NCI-H748 (cell line): ENCODE measurements at regions not wholly inside any gene's neighbourhood (a gene's known extent, or its start where the extent isn't known, plus 50 kb on each side); places are given as distances from the start of the nearest gene placed in this dataset.

Experiments
- DNase-seq: peaks from one replicate; lab custom pipeline; 2025; ENCODE audit not compliant: unreplicated experiment; lab: John Stamatoyannopoulos, UW

DNA sequence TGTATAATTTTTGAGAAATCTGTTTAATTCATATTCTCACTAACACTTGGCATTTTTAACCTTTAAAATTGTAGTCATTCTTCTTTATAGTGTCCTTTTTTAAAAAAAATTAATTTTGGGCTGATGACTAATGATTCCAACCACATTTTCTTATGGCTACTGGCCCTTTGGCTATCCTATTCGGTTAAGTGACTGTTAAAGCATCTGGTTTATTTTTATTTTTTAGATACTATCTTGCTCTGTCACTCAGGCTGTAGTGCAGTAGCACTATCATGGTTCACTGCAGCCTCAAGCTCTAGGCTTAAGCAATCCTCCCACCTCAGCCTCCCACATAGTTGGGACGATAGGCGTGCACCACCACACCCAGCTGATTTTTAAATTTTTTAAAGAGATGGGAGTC lies 723.2 kb upstream of the CXADR start:
- no peak for DNase-seq

- DNase-seq: no peak
These were observed 720.7 kb upstream of the CXADR start for GRCh38 chr21:16792101-16792500.

DNA sequence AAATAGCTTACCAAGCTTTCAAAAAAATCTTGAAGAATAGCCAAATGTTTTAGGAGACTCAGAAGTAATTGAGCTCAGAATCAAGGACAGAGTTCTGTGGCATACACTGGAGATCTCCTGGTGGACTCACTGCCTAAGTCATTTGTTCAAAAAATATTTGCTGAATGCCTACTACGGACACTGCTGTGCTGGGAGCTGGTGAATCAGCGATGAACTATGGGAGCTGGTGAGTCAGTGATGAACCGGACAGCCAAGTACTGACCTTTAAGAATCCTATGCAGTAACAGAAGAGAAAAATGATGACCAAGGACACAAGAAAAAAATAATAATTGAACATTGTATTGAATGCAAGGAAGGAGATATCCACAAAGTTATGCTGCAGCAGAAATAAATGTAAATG lies 717.9 kb upstream of the CXADR start:
- DNase-seq: no peak

DNA sequence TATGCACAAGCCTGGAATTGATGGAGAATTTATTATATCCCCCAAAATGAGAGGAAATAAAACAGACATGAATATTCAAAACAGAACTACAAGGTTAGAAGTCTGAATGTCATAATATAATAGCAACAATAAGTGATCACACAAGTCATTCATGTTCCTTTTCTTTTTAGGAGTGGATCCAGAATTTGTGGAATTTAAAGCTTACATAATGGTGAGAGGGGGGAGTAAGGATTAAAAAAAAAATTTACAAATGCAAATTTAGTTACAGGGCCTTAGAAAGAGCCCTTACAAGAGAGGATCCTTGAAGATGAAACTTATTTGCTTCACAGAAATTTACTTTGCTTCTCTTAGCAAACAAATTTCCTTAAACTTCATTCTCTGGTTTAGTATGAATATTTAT lies 716.1 kb upstream of the CXADR start:
- DNase-seq: no peak

DNA sequence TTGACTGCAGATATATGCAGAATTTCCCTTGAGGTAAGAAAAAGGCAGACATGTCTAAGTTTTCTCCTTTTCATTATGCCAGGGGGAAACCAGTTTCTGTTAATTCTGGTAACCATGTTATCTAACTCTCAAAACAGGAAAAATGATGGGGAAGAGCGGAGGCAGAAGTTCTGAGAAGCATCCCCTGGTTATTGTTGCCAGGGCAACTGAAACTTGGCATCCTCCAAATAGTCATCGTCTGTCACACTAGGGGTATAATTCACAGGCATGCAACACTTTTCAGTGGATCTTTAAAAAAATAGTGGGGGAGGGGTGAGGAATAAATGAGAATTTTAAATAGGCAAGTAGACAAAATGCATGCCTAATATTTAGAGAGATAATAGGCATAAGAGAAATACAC lies 715.3 kb upstream of the CXADR start:
- DNase-seq: no peak

GRCh38 chr21:16797966-16798365 lies 714.9 kb upstream of the CXADR start:
- DNase-seq: no peak

DNA sequence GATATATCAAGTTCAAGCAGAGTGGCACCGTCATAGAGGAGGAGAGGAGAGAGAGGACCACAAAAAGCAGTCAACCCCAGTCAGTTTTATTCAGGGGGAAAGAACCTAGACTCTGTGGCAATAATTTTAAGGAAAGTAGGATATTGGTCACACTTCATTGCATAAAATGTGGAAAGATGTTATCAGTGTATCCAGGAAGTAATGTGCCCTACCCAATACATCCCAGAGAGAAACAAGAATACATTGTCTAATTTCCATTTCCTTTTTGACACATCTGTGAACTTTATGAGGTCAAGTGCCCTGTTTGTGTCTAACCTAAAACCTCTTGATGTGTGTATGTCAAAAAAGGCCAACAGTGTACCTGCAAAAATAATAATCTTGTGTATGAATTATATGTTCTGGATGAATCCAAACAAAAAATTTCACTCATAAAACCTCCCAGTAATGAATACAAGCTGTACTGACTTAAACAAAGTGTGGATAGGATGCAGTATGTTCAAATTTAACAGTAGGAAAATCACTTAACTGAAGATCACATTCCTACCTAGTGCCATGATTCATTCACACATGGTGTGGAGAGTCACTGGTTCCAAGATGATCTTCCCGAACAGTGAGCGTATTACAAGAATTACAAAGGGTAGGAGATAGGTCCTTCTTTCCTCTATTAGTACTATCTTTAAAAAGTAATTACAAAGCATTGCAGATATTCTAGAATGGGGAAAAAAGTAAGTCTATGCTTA lies 712.1 kb upstream of the CXADR start:
- no peak for DNase-seq

- DNase-seq: no peak
These were observed 701.8 kb upstream of the CXADR start for GRCh38 chr21:16811011-16811410.

DNA sequence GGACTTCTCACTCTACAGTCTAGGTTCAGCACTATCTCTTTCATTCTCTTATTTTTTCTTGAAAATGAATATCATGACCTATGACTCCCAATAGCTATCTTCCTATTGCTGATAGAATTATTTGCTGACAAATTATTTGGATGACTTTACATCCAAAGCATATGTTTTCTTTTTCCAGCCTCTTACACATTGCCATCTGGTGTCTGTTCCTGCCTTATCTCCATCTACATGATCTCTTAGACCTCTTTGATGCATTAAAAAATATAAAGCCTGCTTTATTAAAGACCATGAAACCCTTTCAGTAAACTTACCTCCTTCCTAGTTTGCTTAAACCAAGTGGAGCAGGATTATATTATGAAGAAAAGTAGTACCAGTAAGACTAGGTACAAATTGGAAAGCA lies 700.9 kb upstream of the CXADR start:
- DNase-seq: no peak

- no peak for DNase-seq
These were observed 697.6 kb upstream of the CXADR start for GRCh38 chr21:16815243-16815642.

GRCh38 chr21:16821588-16821987 lies 691.3 kb upstream of the CXADR start:
- no peak for DNase-seq

DNA sequence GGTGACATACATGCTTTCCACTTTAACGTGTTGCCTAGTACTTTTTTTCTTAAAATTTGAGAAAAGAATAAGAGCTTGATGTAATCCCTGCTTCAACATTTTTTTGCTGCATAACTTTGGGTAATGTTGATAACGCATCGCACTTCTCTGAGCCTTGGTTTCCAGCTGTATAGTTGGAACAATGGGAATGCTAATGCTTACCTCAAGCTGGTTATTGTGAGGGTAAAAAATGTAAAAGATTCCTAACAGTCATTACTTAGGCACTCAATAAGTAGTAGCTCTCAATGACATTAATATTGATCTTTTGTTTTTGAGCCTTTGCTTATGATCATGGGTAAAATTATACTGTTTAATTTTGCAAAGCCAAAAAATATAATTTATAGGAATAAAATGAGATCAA lies 683.3 kb upstream of the CXADR start:
- no peak for DNase-seq

DNA sequence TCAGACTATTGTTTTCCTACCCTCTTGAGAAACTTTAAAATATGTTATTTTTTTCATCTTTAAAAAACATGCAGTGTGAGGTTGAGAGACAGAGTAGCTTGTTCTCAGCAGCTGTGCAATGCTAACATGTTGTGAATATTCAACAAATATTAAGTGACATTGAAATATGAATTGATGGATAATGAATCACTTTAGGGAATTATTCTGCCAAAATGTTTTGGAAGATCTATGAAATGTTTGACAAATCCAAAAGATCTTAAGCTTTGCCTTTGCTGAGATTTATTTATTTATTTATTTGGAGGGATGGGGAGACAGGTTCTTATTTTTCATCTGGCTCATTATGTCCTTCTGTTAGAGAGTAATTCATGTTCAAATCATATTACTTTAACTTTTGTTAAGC lies 680.1 kb upstream of the CXADR start:
- no peak for DNase-seq

DNA sequence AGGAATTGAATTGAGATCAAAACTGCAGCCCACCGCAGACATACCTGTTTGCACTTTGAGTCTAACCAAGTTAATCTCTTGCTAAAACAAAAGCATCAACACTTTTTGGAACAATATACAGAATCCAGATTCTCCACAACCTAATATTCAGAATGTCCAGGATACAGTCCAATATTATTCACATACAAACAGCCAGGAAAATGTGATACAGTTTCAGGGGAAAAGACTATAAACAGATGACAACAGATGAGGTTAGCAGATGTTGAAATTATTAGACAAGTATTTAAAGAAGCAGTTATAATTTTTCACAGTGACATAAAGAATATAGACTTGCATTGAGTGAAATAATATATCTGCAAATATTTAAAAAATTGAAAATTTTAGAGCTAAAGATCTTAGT lies 678.1 kb upstream of the CXADR start:
- DNase-seq: no peak

DNA sequence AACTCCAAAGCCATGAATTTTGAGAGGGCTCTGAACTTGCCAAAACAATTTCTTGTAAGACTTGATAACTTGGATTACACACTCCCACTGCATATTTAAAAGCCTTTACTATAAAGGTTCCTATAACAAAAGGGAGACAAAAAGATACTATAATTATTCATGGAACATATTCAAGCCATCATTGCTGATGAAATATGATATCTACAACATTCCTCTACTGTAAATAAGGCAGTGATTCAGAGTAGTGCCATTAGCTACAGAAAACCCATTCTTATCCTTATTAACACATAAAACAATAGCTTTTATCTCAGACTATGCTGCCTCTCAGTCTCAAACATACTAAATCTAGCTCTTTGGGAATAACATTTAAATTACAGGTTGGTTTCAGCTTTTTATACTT lies 675.5 kb upstream of the CXADR start:
- DNase-seq: no peak

DNA sequence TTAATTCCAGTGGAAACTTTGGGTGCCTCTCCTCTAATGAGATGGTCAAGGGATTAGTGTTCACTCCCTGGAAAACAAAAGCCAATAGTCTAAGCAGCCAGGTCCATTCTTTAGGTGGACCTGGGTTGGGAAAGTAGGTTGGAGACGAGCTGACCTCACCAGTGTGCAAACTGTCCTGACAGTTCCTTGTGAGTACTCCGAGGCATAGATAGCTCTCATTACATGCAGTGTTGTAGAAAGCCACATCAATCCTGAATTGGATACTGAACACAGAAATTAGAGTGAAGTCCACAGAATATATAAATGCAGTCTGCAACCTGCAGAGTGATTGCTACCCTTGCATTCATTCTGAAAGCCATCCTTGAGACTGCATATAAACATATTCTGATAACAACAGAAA lies 675.1 kb upstream of the CXADR start:
- no peak for DNase-seq

- no peak for DNase-seq
These were observed 674.5 kb upstream of the CXADR start for GRCh38 chr21:16838331-16838730.

DNA sequence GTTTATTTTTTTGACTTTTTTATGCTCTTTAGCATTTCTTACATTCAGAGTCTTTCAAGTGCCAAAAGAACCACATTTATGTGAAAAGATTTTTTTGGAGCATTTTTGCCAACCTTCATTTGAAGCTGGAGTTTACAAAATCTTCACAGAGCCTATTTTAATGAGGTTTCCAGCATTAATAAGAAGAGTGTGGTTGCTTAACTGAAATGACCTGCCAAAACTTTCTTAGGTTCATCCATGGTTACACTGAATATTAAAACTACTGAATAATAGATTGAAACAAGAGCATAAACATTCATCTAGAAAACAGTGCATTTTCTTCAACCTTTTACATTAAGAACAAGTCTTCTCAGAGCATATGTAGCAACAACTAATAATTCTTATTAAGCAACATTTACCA lies 672.3 kb upstream of the CXADR start:
- no peak for DNase-seq

- no peak for DNase-seq
These were observed 670.7 kb upstream of the CXADR start for GRCh38 chr21:16841975-16842695.

DNA sequence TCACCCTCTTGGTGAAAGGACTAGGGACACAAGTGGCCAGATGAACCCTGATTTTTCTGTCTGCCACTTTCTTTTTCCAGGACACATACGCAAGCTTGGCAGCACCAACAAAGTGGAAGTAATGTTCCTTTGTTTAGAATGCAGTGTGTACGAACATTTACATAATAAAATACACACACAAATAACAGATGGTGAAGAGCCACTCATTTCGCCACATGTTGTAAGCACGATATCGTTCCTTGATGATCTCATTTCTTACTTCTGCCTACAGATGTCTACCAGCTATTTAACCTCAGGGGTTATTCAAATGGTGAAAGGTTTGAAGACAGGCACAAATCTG lies 670.2 kb upstream of the CXADR start:
- no peak for DNase-seq

DNA sequence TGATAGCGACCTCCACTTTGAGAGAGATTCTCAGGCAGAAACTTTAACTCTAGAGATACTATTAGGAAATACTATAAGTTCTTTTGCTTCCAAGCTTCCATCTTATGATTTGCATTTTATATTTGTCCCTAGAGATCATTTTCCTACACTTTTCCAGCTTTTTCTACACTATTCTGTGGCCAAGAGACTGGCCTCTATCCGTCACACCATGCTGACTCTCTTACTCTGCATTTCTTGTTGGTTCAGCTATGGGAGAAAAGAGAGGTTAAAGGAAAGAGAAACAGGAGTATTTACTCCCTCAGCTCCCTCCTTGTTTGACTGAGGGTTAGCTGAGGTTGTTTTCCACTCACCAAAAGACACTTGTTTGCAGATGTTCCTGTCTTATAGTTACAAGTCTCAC lies 665.6 kb upstream of the CXADR start:
- DNase-seq: no peak

GRCh38 chr21:16851054-16851453 lies 661.8 kb upstream of the CXADR start:
- DNase-seq: no peak

- DNase-seq: no peak
These were observed 657.6 kb upstream of the CXADR start for GRCh38 chr21:16855164-16855667.
